NOMO-1 treated with DMSO at 0.1 percent for 48 hours (cell line): ENCODE measurements at regions not wholly inside any gene's neighbourhood (a gene's known extent, or its start where the extent isn't known, plus 50 kb on each side); places are given as distances from the start of the nearest gene placed in this dataset.
"Not testable (repeated sequence)": the region's sequence is repeated elsewhere in the genome, so short reads cannot be mapped to it uniquely, and the experiment has no call there.

ENCODE experiments used
- DNase-seq: peaks from one replicate; lab custom pipeline; 2025; ENCODE audit not compliant: unreplicated experiment; lab: John Stamatoyannopoulos, UW

- no peak for DNase-seq
Measured at GRCh38 chr14:53367644-53368026, 214.5 kb upstream of the DDHD1 start.

GRCh38 chr14:53365486-53366130 is 212.5 kb upstream of the DDHD1 start:
- DNase-seq, result no peak

GRCh38 chr14:53362916-53363315 is 209.8 kb upstream of the DDHD1 start:
- not testable (repeated sequence) for DNase-seq

- no peak for DNase-seq
Measured at GRCh38 chr14:53360829-53361228, 207.7 kb upstream of the DDHD1 start.

DNA sequence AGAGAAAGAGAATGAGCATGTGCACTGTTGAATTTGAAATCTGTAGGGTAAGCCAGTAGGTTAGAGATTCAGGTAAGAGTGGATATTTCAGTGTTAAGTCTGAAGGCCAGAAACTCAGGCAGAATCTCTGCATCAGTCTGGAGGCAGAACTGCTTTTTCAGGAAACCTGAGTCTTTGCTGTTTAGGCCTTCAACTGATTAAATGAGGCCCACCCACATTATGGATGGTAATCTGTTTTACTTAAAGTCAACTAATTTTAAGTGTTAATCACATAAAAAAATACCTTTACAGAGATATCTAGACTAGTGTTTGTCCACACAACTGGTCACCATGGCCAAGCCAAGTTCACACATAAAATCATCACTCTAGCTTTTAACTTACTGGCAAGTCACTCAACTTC is 205.0 kb upstream of the DDHD1 start:
- no peak for DNase-seq

GRCh38 chr14:53356361-53357150 is 203.4 kb upstream of the DDHD1 start:
- DNase-seq, result no peak

- no peak for DNase-seq
Measured at GRCh38 chr14:53355581-53356112, 202.5 kb upstream of the DDHD1 start.

DNA sequence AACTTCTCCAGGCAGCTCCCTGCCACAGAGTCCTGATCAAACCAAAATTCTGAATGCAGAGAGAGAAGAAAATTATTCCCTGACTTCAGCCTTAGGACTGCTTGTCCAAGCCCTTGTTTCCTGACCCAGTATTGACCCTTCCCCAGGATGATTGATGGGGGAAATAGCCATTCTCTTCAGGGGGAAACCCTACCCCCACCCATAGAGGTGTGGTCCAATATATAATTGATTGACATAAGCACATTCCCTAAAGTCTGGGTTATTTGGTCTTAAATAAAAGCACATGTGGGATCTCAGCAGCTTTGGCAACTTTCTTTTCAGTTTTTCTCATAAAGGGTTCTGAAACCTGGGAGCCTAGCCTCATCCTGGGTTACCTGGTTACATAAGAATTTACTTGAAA is 201.2 kb upstream of the DDHD1 start:
- no peak for DNase-seq

GRCh38 chr14:53350866-53351265 is 197.7 kb upstream of the DDHD1 start:
- DNase-seq, result no peak

GRCh38 chr14:53350429-53350828 is 197.3 kb upstream of the DDHD1 start:
- no peak for DNase-seq

DNA sequence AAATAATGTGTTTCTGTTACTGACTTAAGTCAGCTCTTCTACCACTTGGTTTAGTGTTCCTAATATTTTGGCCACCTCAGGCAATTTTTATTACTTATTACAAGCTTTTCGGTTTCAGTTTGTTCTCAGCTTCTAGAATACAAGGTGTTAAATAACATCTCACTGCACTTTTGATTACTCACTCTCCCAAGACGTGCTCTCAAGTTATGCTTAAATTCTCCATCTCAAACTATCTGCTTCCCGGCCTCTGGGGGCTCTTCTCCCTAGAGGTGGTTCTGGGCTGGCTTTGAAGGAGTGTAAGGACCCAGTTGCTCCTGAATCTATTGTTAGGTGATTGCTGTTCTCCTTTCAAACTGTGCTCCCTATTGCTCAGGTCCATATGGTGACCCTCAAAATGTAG is 193.9 kb upstream of the DDHD1 start:
- no peak for DNase-seq

GRCh38 chr14:53341324-53341723 is 188.2 kb upstream of the DDHD1 start:
- no peak for DNase-seq

- no peak for DNase-seq
Measured at GRCh38 chr14:53338192-53338591, 185.1 kb upstream of the DDHD1 start.

- no peak for DNase-seq
Measured at GRCh38 chr14:53336729-53337128, 183.6 kb upstream of the DDHD1 start.

DNA sequence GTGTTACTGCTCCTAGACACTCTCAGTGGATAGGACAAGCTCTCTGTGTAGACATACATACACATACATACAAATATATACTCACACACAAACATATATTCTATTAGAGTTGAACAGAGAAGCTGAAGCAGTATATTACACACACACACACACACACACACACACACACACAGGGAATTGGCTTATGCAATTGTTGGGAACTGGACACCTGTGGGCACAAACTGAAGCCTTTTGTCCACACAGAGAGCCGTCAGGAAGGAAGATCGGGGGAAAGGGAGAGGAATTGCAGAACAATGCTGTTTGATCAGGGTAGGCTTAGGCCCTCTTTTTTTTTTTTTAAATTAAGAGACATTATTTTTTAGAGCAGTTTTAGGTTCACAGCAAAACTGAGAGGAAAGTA is 180.7 kb upstream of the DDHD1 start:
- no peak for DNase-seq

GRCh38 chr14:53331921-53332320 is 178.8 kb upstream of the DDHD1 start:
- DNase-seq, result no peak

DNA sequence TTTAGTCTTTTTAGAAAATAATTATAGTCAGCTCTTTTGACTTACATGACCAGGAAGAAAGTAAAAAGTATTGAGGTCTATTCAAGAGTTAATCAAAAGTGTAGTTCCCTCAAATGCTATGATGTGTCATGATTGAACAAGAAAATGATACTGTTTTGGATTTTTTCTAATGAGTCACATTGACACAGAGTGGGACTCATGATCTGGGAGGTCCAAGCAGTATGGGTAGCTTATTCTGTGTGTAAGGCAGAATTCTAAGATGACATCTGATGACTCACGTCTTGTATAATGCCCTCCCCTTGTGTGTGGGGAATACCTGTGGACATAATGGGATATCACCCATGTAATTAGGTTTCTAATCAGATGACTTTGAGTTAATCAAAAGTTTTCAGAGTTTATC is 178.1 kb upstream of the DDHD1 start:
- no peak for DNase-seq

DNA sequence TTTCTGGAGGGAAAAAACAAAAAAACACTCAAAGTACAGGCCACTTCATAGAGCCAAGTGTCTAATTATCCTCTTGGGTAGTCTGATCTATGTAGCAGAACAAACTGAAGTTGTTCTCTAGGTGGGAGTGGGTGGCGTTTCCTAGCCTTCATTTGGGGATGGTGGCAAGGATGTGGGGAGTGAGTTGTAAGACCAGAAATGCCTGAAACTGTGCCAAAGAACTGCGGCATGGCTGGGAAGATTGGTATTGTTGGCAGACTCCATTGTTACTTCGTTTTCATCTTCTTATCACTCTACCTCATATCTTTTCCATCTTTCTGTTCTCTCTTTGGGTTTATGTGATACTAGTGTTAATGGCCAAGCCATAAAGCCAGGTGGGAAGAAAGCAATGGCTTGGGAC is 177.3 kb upstream of the DDHD1 start:
- no peak for DNase-seq

- DNase-seq, result no peak
Measured at GRCh38 chr14:53328841-53329240, 175.7 kb upstream of the DDHD1 start.

DNA sequence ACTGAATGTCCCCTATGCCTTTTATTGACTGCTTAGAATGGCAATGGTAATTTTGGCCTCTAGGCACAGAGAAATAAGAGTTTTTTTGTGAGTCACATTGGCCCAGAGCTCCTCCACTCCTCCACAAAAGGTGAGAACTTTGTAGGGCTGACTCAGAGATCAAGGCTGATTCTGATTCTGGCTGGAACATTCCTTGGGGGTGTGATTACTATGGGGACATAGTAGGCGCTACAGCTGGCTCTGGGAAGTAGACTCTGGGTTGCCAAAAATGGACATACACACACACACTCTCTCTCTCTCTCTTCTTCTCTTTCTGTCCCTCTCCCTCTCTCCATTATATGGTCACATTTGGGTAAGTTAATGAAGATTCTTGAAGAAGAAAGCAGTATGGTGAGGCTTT is 174.6 kb upstream of the DDHD1 start:
- DNase-seq, result no peak

DNA sequence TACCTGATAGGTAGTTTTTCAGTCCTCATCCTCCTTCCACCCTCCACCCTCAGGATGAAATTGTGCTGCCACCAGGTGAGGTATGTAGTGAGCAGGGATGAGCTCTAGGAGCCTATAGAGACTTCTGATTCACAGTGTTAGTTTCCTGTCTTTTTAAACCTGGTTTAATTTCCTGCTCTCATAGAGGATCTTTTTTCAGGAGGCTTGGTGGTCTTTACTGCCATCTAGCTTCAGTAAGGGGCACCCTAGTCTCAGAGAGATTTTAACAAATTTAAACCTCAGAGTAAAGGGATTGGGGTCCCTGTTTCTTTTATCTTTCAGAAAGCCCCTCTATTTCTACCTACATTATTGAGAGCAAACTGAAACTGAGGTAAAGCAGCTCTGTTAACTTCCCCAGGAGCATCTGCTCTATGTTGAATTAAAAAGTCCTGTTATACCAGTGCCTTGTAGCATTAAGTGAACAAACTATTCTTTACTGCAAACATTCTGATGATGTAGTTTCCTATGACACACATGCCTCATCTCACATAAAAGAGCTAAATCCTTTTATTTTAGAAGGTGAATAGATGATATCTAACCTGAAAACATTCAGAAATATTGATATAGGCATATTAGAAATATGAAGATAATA is 172.2 kb upstream of the DDHD1 start:
- no peak for DNase-seq

DNA sequence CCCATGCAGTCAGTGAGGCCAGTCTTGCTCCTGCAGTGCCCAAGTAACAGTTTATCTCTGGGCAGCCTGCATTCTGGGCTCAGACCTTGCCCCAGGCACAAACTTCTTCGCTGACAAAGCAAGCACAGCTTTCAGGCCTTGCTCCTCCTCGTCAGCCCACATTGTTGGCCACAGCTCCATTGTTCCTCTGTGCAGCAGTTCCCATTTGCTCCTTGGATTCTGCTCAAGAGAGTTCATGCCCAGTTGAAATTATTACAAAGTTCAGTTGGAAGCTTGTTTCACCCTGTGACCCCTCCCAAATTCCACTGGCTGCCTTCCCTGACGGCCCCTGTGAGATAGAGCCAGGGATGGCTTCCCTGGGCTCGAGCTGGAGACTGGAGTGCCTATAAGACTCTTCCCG is 163.4 kb upstream of the DDHD1 start:
- DNase-seq, result no peak
